Amniotic epithelial cell (primary cell): ENCODE measurements at regions not wholly inside any gene's neighbourhood (a gene's known extent, or its start where the extent isn't known, plus 50 kb on each side); places are given as distances from the start of the nearest gene placed in this dataset.

Source experiments
- DNase-seq: peaks from one replicate; pipeline ENCODE4 v3.0.0-alpha.2; 2010; ENCODE audit warnings: low read depth

GRCh38 chr2:181394741-181395437, 62.3 kb upstream of the ITGA4 start:
- DNase-seq: no peak

GRCh38 chr2:181395851-181396250, 61.3 kb upstream of the ITGA4 start:
- no peak for DNase-seq

GRCh38 chr2:181396256-181397123, 60.7 kb upstream of the ITGA4 start:
- no peak for DNase-seq

GRCh38 chr2:181397331-181397730, 59.9 kb upstream of the ITGA4 start:
- no peak for DNase-seq

- DNase-seq: no peak
These were observed 59.2 kb upstream of the ITGA4 start for GRCh38 chr2:181398000-181398399.

- no peak for DNase-seq
These were observed 58.2 kb upstream of the ITGA4 start for GRCh38 chr2:181399027-181399426.

- no peak for DNase-seq
These were observed 52.7 kb upstream of the ITGA4 start for GRCh38 chr2:181404472-181404871.

- peak; percentile 20 for DNase-seq
These were observed 50.0 kb upstream of the ITGA4 start for GRCh38 chr2:181407171-181407570.
